ENCODE measurements at regions not wholly inside any gene's neighbourhood (a gene's known extent, or its start where the extent isn't known, plus 50 kb on each side); places are given as distances from the start of the nearest gene placed in this dataset.

DNA sequence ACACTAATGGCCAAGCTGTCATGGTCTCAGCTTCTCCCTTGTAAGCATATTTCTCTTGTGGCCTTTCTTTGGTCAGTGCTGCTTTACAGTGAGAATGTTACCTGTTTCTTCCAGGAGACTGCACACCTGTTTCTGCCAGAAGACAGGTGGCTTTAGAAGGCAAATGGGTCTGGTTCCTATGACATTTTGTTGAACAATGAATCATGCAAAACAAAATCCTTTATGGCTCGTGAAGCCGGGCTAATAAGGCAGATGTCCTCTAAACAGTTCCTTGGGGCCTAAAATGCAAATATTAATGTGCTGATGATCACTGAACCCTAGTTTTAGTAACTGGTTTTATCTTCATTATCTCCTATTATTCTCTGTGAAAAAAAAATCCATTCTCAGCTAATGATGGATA lies 927.6 kb downstream of the GALC start:
- no peak overlapping the region for H3K4me3 ChIP-seq (ENCODE audit: low read depth, poor library complexity, severe bottlenecking)
- no peak for TF ChIP-seq POLR2A (IDR thresholded peaks at IDR 0.05)
- TF ChIP-seq, protein P1, sequence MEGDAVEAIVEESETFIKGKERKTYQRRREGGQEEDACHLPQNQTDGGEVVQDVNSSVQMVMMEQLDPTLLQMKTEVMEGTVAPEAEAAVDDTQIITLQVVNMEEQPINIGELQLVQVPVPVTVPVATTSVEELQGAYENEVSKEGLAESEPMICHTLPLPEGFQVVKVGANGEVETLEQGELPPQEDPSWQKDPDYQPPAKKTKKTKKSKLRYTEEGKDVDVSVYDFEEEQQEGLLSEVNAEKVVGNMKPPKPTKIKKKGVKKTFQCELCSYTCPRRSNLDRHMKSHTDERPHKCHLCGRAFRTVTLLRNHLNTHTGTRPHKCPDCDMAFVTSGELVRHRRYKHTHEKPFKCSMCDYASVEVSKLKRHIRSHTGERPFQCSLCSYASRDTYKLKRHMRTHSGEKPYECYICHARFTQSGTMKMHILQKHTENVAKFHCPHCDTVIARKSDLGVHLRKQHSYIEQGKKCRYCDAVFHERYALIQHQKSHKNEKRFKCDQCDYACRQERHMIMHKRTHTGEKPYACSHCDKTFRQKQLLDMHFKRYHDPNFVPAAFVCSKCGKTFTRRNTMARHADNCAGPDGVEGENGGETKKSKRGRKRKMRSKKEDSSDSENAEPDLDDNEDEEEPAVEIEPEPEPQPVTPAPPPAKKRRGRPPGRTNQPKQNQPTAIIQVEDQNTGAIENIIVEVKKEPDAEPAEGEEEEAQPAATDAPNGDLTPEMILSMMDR (IDR thresholded peaks at IDR 0.05): no peak
- intact Hi-C loops (cut with DNase I; ENCODE audit: low total_unique reads): no loop called here
- DNase-seq (ENCODE audit: low spot score in 2 of 2): no peak
- 89 to 91% methylated on average over 2 of the region's 2 CpGs for WGBS, 2 donors

- intact Hi-C loops (cut with DNase I; ENCODE audit: low total_unique reads): no loop called here
- no peak for DNase-seq (ENCODE audit: low spot score in 2 of 2)
- no peak overlapping the region for H3K4me3 ChIP-seq (ENCODE audit: low read depth, poor library complexity, severe bottlenecking)
- WGBS, 2 donors: 52 to 60% methylated on average over 1 of the region's 1 CpG
- no peak for TF ChIP-seq POLR2A (IDR thresholded peaks at IDR 0.05)
- TF ChIP-seq, protein P1 (IDR thresholded peaks at IDR 0.05): no peak
These were observed 929.8 kb downstream of the GALC start for GRCh38 chr14:87063181-87063580.

GRCh38 chr14:87060405-87060804 lies 932.6 kb downstream of the GALC start:
- H3K4me3 ChIP-seq (ENCODE audit: low read depth, poor library complexity, severe bottlenecking): no peak overlapping the region
- intact Hi-C loops (cut with DNase I; ENCODE audit: low total_unique reads): no loop called here
- DNase-seq (ENCODE audit: low spot score in 2 of 2): no peak
- 90 to 94% methylated on average over 6 of the region's 6 CpGs for WGBS, 2 donors
- TF ChIP-seq, protein P1 (IDR thresholded peaks at IDR 0.05): no peak
- TF ChIP-seq POLR2A (IDR thresholded peaks at IDR 0.05): no peak

DNA sequence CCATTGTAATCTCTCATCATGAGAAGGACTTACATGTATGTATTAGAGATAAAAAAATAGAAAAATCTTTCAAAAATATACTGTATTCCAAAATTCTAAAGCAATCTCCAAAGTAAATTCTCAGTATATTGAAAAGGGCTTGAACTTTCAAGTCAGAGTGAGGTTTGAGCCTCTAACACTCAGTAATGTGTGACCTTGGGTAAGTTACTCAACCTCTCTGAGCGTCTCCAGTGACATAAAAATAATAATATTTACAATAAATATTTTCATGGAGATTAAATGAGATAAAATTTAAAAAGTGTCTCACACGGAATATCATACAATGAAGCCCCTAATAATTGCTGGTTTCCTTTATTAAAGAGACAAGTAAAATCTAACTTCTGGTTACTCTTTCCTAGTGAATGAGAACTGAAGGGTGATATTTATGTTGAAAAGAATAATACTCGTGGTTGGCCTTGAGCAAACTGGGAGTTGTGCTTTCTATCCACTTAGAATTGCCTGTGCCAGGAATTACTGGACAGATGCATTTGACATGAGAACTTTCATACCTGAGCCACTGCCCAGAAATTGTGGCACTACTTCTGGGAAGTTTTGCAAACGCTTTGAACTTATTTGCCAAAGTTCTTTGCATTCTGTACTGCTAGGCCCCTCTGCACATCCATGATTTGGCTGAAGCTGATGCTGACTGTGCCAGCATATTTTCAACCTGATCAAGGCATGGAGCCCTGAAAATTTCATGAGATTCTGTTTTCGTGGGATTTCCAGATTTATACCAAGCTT lies 933.7 kb downstream of the GALC start:
- TF ChIP-seq, protein P1 (IDR thresholded peaks at IDR 0.05): no peak
- no peak for TF ChIP-seq POLR2A (IDR thresholded peaks at IDR 0.05)
- 49 to 57% methylated on average over 5 of the region's 5 CpGs for WGBS, 2 donors
- H3K4me3 ChIP-seq (ENCODE audit: low read depth, poor library complexity, severe bottlenecking): no peak overlapping the region
- no peak for DNase-seq (ENCODE audit: low spot score in 2 of 2)
- intact Hi-C loops (cut with DNase I; ENCODE audit: low total_unique reads): no loop called here

GRCh38 chr14:87055007-87055406 lies 938.0 kb downstream of the GALC start:
- DNase-seq (ENCODE audit: low spot score in 2 of 2): no peak
- 71 to 87% methylated on average over 2 of the region's 2 CpGs for WGBS, 2 donors
- intact Hi-C loops (cut with DNase I; ENCODE audit: low total_unique reads): no loop called here
- TF ChIP-seq POLR2A (IDR thresholded peaks at IDR 0.05): no peak
- TF ChIP-seq, protein P1 (IDR thresholded peaks at IDR 0.05): no peak
- no peak overlapping the region for H3K4me3 ChIP-seq (ENCODE audit: low read depth, poor library complexity, severe bottlenecking)
